ENCODE measurements at regions not wholly inside any gene's neighbourhood (a gene's known extent, or its start where the extent isn't known, plus 50 kb on each side); places are given as distances from the start of the nearest gene placed in this dataset.

DNA sequence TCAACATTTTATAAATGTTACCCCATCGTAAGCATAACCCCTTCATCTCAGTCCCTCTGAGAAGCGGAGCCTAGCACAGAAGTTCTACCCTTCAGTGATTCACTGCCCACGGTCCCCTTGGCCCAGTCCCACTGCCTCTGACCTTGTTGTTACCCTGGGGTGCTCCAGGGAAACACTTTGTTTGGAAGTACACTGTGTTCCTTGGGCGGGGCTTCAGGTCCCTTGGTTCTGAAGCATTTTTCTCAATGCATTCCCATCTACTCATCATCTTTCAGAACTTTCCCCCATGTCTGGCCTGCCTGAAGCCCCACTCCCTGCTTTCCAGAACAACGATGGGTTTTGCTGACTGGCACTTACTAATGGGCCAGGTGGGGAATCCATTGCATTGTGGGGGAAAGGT is 296.2 kb downstream of the FOXA2 start:
- no peak for TF ChIP-seq CTCF (IDR thresholded peaks at IDR 0.05; ENCODE audit: borderline replicate concordance)

GRCh38 chr20:22285555-22285954 is 298.8 kb downstream of the FOXA2 start:
- Histone ChIP-seq H3K27ac (replicated peaks) (no peak overlapping the region), H3K27me3 (ENCODE audit: low read depth) (peaks cover 47% of the 10 kb centered on the region), H3K4me1 (no peaks in the 10 kb centered on the region), H3K4me3 (no peak overlapping the region), H3K36me3 (no peaks in the 10 kb centered on the region), H3K9me3 (replicated peaks) (no peaks in the 10 kb centered on the region)
- no peak for DNase-seq
- no peak for TF ChIP-seq CTCF (IDR thresholded peaks at IDR 0.05; ENCODE audit: borderline replicate concordance)
- intact Hi-C loops (cut with micrococcal nuclease): no loop called here

More for the DNA sequence above, 296.2 kb downstream of the FOXA2 start:
- H3K9me3 ChIP-seq (replicated peaks): no peaks in the 10 kb centered on the region
- H3K4me3 ChIP-seq: no peak overlapping the region
- no peaks in the 10 kb centered on the region for H3K4me1 ChIP-seq
- H3K27me3 ChIP-seq (ENCODE audit: low read depth): peaks cover 73% of the 10 kb centered on the region
- no peak overlapping the region for H3K27ac ChIP-seq (replicated peaks)
- intact Hi-C loops (cut with micrococcal nuclease): no loop called here
- H3K36me3 ChIP-seq: no peaks in the 10 kb centered on the region
- no peak for DNase-seq

GRCh38 chr20:22282696-22283095 is 301.7 kb downstream of the FOXA2 start:
- DNase-seq: no peak
- H3K4me1 ChIP-seq: no peaks in the 10 kb centered on the region
- H3K27ac ChIP-seq (replicated peaks): no peak overlapping the region
- peaks cover 27% of the 10 kb centered on the region for H3K27me3 ChIP-seq (ENCODE audit: low read depth)
- TF ChIP-seq CTCF (IDR thresholded peaks at IDR 0.05; ENCODE audit: borderline replicate concordance): no peak
- intact Hi-C loops (cut with micrococcal nuclease): no loop called here
- H3K36me3 ChIP-seq: no peaks in the 10 kb centered on the region
- no peaks in the 10 kb centered on the region for H3K9me3 ChIP-seq (replicated peaks)
- no peak overlapping the region for H3K4me3 ChIP-seq

DNA sequence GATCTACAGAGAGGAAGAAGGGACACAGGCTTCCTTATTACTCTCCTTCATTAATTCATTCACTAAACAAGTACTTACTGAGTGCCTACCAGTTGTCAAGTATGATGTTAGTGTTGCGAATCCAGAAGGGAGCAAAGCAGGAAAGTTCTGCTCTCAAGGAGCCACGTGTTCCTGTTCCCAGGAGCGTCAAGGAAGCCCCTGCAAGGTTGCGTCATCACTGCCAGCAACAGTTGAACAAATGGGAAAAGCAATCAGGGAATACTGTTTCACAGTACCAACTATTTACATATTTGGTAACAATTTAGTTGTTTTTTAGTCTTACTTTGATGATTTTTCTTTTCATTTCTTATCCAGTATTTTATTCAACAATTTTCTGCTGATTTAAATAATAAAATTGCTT is 310.0 kb downstream of the FOXA2 start:
- H3K9me3 ChIP-seq (replicated peaks): no peaks in the 10 kb centered on the region
- TF ChIP-seq CTCF (IDR thresholded peaks at IDR 0.05; ENCODE audit: borderline replicate concordance): no peak
- intact Hi-C loops (cut with micrococcal nuclease): no loop called here
- no peak overlapping the region for H3K27ac ChIP-seq (replicated peaks)
- no peak for DNase-seq
- no peaks in the 10 kb centered on the region for H3K4me1 ChIP-seq
- H3K4me3 ChIP-seq: no peak overlapping the region
- peaks cover 16% of the 10 kb centered on the region for H3K27me3 ChIP-seq (ENCODE audit: low read depth)
- no peaks in the 10 kb centered on the region for H3K36me3 ChIP-seq

DNA sequence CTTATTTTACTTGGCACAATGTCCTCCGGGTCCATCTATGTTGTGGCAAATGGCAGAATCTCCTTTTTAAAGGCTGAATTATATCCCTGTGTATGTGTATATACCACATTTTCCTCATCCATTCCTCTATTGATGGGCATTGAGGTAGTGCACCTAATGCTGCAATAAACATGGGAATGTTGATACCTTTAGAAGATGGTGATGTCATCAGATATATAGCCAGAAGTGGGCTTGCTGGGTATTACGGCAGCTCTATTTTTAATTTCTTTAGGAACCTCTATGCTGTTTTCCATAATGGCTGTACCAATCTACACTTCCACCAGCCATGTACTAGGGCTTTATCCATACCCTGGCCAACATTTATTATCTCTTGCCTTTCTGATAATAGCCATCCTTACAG is 315.7 kb downstream of the FOXA2 start:
- TF ChIP-seq CTCF (IDR thresholded peaks at IDR 0.05; ENCODE audit: borderline replicate concordance): no peak
- no peaks in the 10 kb centered on the region for H3K9me3 ChIP-seq (replicated peaks)
- no peak for DNase-seq
- intact Hi-C loops (cut with micrococcal nuclease): no loop called here
- no peak overlapping the region for H3K4me3 ChIP-seq
- H3K27ac ChIP-seq (replicated peaks): no peak overlapping the region
- no peaks in the 10 kb centered on the region for H3K4me1 ChIP-seq
- peaks cover 11% of the 10 kb centered on the region for H3K27me3 ChIP-seq (ENCODE audit: low read depth)
- no peaks in the 10 kb centered on the region for H3K36me3 ChIP-seq

- Histone ChIP-seq H3K9me3 (replicated peaks) (no peaks in the 10 kb centered on the region), H3K27ac (replicated peaks) (no peak overlapping the region), H3K36me3 (no peaks in the 10 kb centered on the region), H3K4me1 (no peaks in the 10 kb centered on the region), H3K4me3 (no peak overlapping the region), H3K27me3 (ENCODE audit: low read depth) (peaks cover 27% of the 10 kb centered on the region)
- TF ChIP-seq CTCF (IDR thresholded peaks at IDR 0.05; ENCODE audit: borderline replicate concordance): no peak
- intact Hi-C loops (cut with micrococcal nuclease): no loop called here
- DNase-seq: no peak
Observed at GRCh38 chr20:22264917-22265316, 319.5 kb downstream of the FOXA2 start.
